ENCODE measurements at regions not wholly inside any gene's neighbourhood (a gene's known extent, or its start where the extent isn't known, plus 50 kb on each side); places are given as distances from the start of the nearest gene placed in this dataset.

GRCh38 chr6:140052736-140053729 is 678.6 kb upstream of the CITED2 start:
- no peak for TF ChIP-seq CTCF (IDR thresholded peaks at IDR 0.05 in 4 of 5, conservative IDR thresholded peaks at IDR 0.05 in 1 of 5)
- TF ChIP-seq POLR2A (IDR thresholded peaks at IDR 0.05), result no peak
